WERI-Rb-1 (cell line): ENCODE measurements at regions not wholly inside any gene's neighbourhood (a gene's known extent, or its start where the extent isn't known, plus 50 kb on each side); places are given as distances from the start of the nearest gene placed in this dataset.
"Not testable (repeated sequence)": the region's sequence is repeated elsewhere in the genome, so short reads cannot be mapped to it uniquely, and the experiment has no call there.

Experiments
- DNase-seq: peaks from one replicate; pipeline ENCODE4 v3.0.0-alpha.2; 2020
- H3K27ac ChIP-seq: fragments of 250-450 bp; sonication (Bioruptor Pico); 2 replicates; pipeline ENCODE4 v1.5.1; 2020; ENCODE audit warnings: mild to moderate bottlenecking, moderate library complexity
- H3K27me3 ChIP-seq: fragments of 250-450 bp; sonication (Bioruptor Pico); 2 replicates; pipeline ENCODE4 v1.5.1; 2021; ENCODE audit warnings: mild to moderate bottlenecking, low read depth, moderate library complexity; ENCODE audit not compliant: insufficient read depth, severe bottlenecking
- H3K36me3 ChIP-seq: fragments of 250-450 bp; sonication (Bioruptor Pico); 2 replicates; pipeline ENCODE4 v1.5.1; 2020; ENCODE audit warnings: mild to moderate bottlenecking, moderate library complexity
- H3K4me3 ChIP-seq: 2 replicates; pipeline ENCODE4 v1.5.1; 2011; ENCODE audit warnings: low read depth, mild to moderate bottlenecking, control low read depth, low read length
- H3K9me3 ChIP-seq: fragments of 250-450 bp; sonication (Bioruptor Pico); 2 replicates; pipeline ENCODE4 v1.5.1; 2021; ENCODE audit warnings: mild to moderate bottlenecking, moderate library complexity; ENCODE audit not compliant: severe bottlenecking
- TF ChIP-seq, protein P1 (sequence below): IDR thresholded peaks from 2 replicates; pipeline ENCODE4 v1.5.1; 2011; ENCODE audit warnings: low read depth, mild to moderate bottlenecking, control low read depth, inconsistent platforms, low read length

DNA sequence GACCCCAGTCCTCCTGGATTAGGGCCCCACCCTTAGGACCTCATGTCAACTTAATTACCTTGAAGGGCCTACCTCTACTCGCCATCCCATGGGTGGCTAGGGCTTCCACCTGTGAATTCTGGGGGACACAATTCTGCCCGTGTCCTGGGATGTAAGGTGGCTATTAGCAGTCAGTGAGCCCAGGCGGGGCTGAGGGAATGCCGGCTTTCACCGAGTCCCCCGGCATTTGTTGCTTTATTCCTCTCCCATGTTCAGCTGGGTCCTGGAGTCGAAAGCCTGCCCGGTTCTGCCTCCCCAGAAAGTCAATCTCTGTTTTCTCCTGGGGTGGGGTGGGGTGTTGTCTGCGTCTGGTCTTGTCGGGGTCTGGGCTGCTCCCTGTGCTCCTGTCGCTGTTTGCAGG is 125.6 kb downstream of the GLRX3 start:
- Histone ChIP-seq H3K4me3 (no peak overlapping the region), H3K9me3 (peaks cover 3% of the 10 kb centered on the region), H3K27ac (no peak overlapping the region), H3K36me3 (no peaks in the 10 kb centered on the region), H3K27me3 (no peaks in the 10 kb centered on the region)
- DNase-seq = no peak
- TF ChIP-seq, protein P1, sequence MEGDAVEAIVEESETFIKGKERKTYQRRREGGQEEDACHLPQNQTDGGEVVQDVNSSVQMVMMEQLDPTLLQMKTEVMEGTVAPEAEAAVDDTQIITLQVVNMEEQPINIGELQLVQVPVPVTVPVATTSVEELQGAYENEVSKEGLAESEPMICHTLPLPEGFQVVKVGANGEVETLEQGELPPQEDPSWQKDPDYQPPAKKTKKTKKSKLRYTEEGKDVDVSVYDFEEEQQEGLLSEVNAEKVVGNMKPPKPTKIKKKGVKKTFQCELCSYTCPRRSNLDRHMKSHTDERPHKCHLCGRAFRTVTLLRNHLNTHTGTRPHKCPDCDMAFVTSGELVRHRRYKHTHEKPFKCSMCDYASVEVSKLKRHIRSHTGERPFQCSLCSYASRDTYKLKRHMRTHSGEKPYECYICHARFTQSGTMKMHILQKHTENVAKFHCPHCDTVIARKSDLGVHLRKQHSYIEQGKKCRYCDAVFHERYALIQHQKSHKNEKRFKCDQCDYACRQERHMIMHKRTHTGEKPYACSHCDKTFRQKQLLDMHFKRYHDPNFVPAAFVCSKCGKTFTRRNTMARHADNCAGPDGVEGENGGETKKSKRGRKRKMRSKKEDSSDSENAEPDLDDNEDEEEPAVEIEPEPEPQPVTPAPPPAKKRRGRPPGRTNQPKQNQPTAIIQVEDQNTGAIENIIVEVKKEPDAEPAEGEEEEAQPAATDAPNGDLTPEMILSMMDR = no peak

DNA sequence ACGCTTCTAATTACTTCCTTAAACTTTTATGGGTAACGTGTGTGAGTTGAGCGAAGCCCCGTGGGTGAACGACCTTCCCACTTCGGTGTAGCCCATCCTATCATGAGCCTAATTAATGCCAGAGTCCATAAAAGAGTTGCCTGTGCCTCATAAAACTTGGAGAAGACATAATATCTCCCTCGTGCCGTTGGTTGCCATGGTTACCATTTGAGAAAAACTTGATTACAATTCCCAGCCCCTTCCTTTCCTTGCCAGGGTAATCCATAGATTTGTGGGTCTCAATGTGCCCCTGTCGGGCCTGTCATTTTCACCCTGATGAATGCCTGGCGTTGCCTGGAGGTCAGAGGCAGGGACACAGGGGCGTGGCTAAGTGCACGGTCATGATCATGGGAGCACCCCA is 127.1 kb downstream of the GLRX3 start:
- TF ChIP-seq, protein P1 = no peak
- Histone ChIP-seq H3K36me3 (no peaks in the 10 kb centered on the region), H3K27me3 (no peaks in the 10 kb centered on the region), H3K9me3 (peaks cover 7% of the 10 kb centered on the region), H3K4me3 (no peak overlapping the region), H3K27ac (no peak overlapping the region)
- no peak for DNase-seq

DNA sequence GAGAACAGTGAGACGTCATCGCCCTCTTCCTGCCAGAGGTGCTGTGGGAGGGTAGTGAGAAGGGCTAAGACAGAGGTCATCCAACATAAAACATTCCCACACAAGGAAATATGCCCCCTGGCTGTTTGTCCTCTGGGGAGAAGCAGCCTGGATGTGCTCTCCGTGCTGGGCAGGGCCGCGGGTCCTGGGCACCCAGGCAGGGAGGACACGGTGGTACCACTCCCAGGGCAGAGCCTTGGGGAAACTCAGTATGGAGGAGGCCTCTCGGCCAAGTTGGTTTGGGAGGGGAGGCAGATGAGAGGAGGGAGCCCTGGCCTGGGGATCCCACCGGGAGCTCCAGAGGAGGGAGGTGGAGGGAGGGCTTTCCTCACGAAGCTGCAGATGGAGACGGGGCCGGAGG is 129.4 kb downstream of the GLRX3 start:
- no peak for DNase-seq
- Histone ChIP-seq H3K27ac (peak overlapping the region; percentile 46; the same call in 1 of the 2 replicates), H3K36me3 (no peaks in the 10 kb centered on the region), H3K9me3 (peaks cover 11% of the 10 kb centered on the region), H3K27me3 (no peaks in the 10 kb centered on the region), H3K4me3 (no peak overlapping the region)
- TF ChIP-seq, protein P1 = no peak

DNA sequence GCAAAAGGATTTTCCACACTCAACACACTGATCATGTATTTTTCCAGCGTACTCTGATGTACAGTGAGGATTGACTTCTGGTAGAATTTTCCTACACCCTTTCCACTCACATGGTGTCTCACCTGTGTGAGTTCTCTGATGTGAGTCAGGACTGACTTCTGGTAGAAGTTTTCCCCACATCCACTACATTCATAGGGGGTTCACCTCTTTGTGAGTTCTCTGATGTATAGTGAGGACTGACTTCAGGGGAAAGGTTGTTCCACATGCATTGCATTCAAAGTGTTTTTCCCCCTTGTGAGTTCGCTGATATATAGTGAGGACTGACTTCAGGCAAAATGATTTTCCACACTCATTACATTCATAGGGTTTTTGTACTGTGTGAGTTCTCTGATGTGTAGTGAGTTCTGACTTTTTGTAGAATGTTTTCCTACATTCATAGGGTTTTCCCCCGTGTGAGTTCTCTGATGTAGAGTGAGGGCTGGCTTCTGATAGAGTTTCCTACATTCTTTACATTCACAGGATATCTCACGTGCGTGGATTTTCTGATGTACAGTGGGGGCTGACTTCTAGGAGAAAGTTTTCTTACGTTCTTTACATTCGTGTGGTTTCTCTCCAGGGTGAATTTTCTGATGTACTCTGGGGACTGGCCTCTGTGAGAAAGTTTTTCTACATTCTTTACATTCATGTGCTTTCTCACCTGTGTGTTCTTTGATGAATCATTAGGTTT is 146.5 kb downstream of the GLRX3 start:
- TF ChIP-seq, protein P1 = no peak
- Histone ChIP-seq H3K36me3 (no peaks in the 10 kb centered on the region), H3K9me3 (peaks cover 56% of the 10 kb centered on the region), H3K4me3 (no peak overlapping the region), H3K27me3 (no peaks in the 10 kb centered on the region), H3K27ac (no peak overlapping the region)
- DNase-seq = no peak

DNA sequence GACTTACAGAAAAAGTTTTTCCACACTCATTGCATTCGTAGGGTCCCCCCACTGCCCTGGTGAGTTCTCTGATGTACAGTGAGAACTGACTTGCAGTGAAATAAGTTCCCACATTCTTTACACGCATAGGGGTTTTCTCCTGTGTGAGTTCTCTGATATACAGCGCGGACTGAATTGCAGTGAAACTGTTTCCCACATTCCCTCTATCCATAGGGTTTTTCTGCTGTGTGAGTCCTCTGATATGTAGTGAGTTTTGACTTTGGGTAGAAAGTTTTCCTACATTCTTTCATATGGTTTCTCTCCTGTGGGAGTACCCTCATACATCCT is 147.0 kb downstream of the GLRX3 start:
- Histone ChIP-seq H3K9me3 (peaks cover 57% of the 10 kb centered on the region), H3K36me3 (no peaks in the 10 kb centered on the region), H3K27me3 (no peaks in the 10 kb centered on the region), H3K27ac (no peak overlapping the region), H3K4me3 (no peak overlapping the region)
- TF ChIP-seq, protein P1 = no peak
- DNase-seq = no peak

DNA sequence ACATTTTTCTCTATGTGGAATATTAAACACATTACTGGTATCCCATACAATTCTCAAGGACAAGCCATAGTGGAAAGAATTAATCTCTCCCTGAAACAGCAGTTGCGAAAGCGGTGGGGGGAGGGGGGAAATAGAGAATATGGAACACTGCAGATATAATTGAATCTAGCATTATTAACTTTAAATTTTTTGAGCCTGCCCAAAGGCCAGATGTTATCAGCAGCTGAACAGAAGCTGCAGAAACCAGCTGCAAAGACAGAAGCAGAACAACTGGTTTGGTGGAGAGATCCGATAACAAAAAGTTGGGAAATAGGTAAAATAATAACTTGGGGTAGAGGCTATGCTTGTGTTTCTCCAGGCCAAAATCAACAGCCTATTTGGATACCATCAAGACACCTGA is 159.6 kb downstream of the GLRX3 start:
- H3K9me3 ChIP-seq = peaks cover 31% of the 10 kb centered on the region
- H3K27ac ChIP-seq, DNase-seq, H3K36me3 ChIP-seq, H3K4me3 ChIP-seq, H3K27me3 ChIP-seq: not testable (repeated sequence)
